GM19463 (cell line): ENCODE measurements at regions not wholly inside any gene's neighbourhood (a gene's known extent, or its start where the extent isn't known, plus 50 kb on each side); places are given as distances from the start of the nearest gene placed in this dataset.
A peak's percentile ranks its signal among the peaks of the same experiment; 100 is the strongest.

Experiments
- ATAC-seq: cut with Tn5 transposase; IDR thresholded peaks from one replicate; pipeline ENCODE4 v1.9.1; 2021; ENCODE audit warnings: mild to moderate bottlenecking, moderate library complexity; ENCODE audit not compliant: unreplicated experiment

GRCh38 chr21:16330082-16330907 is 600.5 kb downstream of the USP25 start:
- ATAC-seq, result peak; percentile 89

DNA sequence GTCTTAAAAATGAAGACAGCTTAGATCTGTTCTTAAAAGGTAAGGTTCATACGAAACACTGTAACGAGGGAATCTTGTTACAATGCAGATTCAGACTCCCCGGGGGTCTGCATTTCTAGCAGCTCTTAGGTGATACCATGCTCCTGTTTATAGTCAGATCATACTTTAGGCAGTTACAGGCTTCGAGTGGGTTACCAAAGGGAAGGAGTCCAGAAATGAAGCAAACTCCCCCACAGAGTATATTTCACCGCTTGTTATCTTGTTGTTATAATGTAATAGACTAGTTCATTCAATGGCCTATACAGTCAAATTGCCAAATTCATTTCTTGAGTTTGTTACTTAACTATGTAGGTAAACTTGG is 601.1 kb downstream of the USP25 start:
- no peak for ATAC-seq

GRCh38 chr21:16337266-16337665 is 607.5 kb downstream of the USP25 start:
- ATAC-seq, result no peak

DNA sequence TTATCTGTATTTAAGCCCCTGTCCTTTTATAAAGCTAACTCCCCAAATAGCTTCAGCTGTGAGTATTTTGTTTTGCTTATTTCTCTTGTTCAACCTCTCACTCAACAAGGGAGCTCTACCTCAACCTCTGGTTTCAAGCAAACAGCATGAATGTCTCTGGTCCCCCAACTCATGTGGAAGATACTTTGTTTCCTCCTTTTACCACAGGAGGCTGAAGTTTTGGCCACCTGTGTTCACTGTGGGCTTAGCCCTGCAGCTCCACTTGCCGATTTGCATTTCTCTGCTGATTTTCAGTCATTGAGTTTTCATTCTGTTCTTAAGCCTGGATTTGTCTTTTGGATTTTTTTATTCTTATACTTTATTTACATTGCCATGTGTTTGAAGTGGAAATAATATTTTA is 613.1 kb downstream of the USP25 start:
- no peak for ATAC-seq

- ATAC-seq, result no peak
These were observed 614.0 kb downstream of the USP25 start for GRCh38 chr21:16343776-16344175.

DNA sequence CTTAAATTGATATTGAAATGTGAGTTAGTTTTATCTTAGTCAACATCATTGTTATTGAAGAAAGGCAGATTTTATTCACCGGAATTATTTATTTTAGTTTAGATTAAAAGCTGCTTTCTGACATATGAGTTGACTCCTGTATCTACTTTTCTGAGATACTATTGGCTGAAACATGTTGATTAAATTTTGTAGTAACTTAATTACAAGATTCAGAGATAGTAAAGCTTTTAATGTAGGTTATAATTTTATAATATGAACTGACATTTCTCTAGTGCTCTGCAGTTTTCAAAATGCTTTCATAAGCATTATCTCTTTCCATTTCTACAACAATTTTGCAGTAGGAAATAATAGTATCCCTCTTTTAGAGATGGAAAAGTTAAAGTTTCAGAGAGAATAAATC is 616.0 kb downstream of the USP25 start:
- no peak for ATAC-seq

DNA sequence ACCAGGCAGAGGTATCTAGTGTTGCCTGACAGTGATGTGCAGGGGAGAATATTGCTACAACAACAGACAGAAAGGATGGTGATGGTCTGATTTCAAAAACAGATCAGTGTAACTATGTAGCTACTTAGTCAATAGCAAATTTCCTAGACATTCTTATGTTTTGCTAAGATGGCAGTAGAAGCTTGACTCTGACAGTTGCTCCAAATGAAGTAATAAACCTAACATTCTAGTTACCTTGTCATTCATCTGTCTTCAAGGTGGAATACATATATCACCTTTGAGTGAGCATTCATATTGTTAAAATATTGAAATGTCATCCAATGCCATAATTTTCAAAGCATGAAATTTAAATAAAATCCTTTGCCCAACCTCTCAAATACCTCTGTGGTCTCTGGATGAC is 617.4 kb downstream of the USP25 start:
- no peak for ATAC-seq

DNA sequence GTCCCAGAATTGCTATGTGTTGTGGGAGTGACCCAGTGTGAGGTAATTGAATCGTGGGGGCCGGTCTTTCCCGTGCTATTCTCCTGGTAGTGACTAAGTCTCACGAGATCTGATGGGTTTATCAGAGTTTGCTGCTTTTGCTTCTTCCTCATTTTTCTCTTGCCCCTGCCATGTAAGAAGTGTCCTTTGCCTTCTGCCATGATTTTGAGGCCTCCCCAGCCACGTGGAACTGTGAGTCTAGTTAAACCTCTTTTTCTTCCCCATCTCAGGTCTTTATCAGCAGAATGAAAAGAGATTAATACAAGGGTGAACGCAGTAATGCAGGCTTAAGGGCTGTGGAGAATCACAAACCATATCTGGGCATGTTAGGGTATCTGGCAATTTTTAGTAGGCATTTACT is 624.0 kb downstream of the USP25 start:
- no peak for ATAC-seq

- ATAC-seq, result no peak
These were observed 628.2 kb downstream of the USP25 start for GRCh38 chr21:16357994-16358393.

- ATAC-seq, result no peak
These were observed 629.0 kb downstream of the USP25 start for GRCh38 chr21:16358784-16359183.

GRCh38 chr21:16363100-16363499 is 633.3 kb downstream of the USP25 start:
- ATAC-seq, result no peak

DNA sequence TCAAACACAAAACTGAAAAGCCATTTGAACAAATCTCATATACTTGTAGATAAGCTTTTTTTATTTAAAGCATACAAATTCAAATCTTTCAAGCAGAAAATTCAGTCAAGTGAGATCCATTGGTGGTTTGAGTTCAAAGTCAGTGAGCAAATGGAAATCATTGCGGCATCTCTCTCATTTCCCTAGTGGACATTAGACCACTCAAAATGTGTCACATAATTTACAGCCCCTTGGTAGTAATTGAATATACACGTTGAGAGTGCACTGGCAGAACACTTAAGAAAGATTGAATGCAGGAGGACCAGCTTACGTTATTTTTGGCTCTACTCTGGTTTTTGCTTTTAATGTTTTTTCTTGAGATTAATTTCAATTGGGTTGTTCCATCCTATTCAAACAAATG is 633.7 kb downstream of the USP25 start:
- ATAC-seq, result no peak

DNA sequence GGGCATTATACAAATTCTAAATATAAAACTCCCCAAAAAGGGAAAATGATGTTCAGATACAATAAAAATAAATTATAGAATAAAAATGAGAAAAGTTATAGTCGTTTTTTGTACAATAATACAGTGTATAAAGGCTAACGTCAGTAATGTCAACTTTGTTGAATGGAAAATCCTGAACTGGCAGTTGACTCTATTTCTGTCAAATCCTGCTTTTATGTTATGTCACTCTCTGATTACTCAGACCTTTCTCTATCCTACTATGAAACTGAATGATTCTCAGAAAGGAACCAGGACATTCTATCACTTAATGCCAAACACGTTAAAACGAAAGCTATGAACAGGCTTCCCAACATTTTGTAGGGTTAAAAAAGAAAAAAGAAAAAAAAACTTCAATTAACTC is 636.4 kb downstream of the USP25 start:
- ATAC-seq, result no peak

GRCh38 chr21:16367079-16367478 is 637.3 kb downstream of the USP25 start:
- no peak for ATAC-seq

DNA sequence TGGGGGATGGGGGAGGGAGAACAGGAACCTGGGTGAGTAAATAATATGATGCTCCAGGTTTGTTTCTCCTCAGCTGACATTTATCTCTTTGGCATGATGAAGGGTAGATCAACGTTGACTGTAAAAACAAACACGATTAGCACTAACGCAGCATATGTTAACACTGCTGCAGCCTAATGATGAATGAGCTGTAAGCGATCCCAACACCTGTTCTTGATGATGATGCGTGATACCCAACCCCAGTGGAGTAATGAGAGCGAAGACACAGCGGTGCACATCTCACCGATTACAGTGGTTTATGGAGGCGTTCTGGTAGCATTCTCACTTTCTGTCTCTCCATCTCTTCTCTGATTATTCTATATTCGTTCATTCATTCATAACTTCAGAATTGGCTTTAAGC is 640.4 kb downstream of the USP25 start:
- ATAC-seq, result no peak

GRCh38 chr21:16372586-16372985 is 642.8 kb downstream of the USP25 start:
- no peak for ATAC-seq

GRCh38 chr21:16376673-16377072 is 646.9 kb downstream of the USP25 start:
- ATAC-seq, result no peak

DNA sequence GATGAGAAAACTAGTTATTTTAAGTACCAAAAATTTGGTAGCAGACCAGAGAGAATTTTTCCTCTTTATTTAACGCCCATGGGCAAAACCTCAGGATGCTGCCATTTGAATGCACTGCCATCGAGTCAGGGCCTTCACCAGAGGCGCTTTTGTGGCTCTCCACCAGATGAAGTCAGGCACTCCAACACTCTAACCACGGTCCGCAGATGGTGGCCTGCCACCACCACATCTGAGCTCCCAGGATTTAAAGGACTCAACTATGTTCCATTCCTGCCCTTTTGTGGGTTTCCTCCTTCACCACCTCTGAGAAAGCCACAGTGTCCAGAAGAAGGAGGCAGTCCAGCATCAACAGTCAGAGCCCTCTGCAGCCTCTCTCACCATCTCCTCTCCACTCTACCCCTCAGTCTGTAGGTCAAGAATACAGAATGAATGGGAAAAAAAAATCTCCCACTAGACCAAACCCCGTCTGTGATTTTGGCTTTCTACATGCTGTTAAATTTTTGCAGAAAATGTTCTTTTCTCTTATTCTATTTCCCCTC is 647.4 kb downstream of the USP25 start:
- ATAC-seq, result no peak

DNA sequence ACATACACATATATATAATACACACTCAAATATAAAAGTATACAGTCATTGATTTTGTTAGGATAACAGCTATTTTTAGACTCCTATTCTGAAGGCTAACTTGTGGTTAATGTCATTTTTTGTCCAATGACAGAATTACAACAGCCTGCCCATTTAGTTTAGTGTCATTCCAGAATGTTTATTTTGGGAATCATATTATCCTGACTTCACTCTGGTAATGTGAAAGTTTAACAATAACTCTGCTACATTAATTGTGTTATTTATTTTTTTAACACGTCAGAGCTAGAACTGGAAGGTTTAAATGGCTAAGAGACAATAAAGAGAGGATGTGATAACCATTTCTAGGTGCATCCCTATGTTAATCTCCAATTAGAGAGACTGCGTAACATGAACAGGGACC is 648.1 kb downstream of the USP25 start:
- ATAC-seq, result no peak

- no peak for ATAC-seq
These were observed 648.7 kb downstream of the USP25 start for GRCh38 chr21:16378525-16378924.

DNA sequence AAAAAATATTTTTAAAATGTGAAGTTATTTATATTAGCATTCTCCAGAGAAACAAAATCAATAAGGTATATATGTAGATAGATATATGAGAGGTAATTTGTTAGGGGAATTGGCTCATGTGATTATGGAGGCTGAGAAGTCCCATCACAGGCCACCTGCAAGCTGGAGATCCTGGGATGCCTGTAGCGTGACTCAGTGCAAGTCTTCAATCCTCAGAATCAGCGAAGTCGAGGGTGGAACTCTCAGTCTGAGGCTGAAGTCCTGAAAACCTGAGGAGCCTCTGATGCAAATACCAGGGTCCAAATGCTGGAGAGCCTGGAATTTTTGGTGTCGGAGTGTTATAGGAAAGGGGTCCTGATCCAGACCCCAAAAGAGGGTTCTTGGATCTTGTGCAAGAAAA is 658.5 kb downstream of the USP25 start:
- no peak for ATAC-seq

DNA sequence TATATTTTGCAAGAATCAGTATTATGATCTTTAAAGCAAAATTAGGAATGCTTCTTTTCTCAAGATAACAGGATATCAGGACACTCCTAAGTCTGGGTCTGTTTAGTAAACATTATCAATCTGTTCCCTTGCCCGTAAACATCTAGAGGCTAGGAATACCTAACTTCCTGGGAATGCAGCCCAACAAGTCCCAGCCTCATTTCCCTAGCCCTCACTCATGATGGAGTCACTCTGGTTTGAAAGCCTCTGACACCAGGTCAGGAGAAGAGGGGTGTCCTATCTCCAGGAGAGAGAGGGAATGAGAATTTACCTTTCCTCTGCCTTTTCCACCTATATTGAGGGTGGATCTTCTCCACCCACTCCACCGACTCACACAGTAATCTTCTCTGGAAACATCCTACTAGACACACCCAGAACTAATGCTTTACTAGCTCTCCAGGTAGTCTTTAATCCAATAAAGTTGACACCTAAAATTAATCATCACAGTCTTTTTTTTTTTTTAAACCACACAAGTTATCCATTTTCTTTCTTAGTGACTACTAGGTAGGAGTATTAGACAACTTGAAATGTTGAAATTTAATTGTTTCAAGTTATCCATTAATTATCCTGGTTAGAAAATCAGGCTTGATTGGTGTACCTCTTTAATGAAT is 659.3 kb downstream of the USP25 start:
- ATAC-seq, result no peak
